Activated naive CD4-positive, alpha-beta T cell treated with Interleukin-2 at 50 U/mL for 16 hours (primary cell): ENCODE measurements at regions not wholly inside any gene's neighbourhood (a gene's known extent, or its start where the extent isn't known, plus 50 kb on each side); places are given as distances from the start of the nearest gene placed in this dataset.
"Not testable (repeated sequence)": the region's sequence is repeated elsewhere in the genome, so short reads cannot be mapped to it uniquely, and the experiment has no call there.

ENCODE experiments used
- DNase-seq: peaks from one replicate; pipeline ENCODE4 v3.0.0-alpha.2; 2020

DNA sequence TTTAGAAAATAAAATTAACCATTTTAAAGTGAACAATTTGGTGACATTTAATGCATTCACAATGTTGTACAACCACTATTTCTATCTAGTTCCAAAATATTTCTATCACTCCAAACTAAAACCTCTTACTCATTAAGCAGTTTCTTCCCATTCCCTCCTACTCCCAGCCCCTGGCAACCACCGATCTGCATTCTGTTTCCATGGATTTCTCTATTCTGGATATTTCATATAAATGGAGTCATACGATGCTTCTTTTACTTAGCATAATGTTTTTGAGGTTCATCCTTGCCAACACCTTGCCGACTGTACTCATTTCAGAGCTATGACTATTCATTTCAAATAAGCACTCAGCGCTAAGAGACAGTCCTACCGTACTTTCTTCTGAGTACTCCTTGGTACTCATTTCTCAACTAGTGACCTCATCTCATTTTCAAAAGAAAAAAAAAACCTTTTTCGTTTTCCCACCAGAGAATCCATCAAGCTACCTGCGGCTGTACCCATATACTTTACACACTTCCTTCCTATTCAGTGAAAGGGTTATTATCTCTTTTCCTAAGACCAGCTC is 259.2 kb downstream of the UTRN start:
- DNase-seq, result no peak

DNA sequence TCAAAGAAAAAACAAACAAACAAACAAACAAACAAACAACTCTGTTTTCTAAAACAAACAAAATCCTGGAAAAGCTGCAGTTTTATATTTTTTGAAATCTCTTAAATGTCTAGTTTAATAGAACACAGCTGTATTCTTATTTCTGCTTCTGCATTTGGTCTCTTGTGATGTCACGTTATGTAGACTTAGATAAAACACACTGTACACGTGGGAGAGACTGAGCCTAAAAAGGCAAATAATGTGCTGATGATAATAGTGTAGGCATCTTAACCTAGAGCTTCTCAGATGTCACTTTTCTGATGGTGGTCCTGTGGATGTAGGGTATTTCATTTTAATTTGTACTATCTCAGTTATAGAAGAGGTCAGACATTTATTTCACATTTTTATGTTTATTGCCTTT is 261.7 kb downstream of the UTRN start:
- no peak for DNase-seq

DNA sequence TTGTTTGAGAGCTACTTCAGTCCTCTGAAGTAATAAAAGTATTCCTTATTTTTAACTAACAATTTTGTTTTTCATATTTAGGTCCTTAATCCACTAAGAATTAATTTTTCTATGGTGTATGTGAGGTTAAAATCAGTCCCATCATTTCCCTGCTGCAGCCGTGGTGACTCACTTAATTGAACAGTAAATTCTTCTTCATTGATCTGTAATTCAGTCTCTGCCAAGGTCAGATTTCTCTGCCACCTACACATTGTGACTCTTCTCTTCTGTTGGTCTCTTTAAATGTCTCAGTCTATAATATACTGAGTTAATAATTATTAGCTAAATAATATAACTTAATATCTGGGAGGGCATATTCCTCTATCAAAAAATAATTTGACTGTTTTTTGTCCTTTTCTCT is 262.3 kb downstream of the UTRN start:
- DNase-seq, result no peak

DNA sequence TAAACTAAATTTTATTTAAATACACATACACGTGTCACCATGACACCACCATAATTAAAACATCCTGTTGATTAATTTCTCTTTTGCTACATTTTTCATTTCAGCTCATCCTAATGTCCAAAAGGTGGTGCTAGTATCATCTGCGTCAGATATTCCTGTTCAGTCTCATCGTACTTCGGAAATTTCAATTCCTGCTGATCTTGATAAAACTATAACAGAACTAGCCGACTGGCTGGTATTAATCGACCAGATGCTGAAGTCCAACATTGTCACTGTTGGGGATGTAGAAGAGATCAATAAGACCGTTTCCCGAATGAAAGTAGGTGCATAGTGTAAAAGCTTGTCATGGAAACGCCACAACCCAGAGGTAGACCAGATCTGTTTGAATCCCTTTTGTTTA is 263.4 kb downstream of the UTRN start:
- DNase-seq, result no peak

DNA sequence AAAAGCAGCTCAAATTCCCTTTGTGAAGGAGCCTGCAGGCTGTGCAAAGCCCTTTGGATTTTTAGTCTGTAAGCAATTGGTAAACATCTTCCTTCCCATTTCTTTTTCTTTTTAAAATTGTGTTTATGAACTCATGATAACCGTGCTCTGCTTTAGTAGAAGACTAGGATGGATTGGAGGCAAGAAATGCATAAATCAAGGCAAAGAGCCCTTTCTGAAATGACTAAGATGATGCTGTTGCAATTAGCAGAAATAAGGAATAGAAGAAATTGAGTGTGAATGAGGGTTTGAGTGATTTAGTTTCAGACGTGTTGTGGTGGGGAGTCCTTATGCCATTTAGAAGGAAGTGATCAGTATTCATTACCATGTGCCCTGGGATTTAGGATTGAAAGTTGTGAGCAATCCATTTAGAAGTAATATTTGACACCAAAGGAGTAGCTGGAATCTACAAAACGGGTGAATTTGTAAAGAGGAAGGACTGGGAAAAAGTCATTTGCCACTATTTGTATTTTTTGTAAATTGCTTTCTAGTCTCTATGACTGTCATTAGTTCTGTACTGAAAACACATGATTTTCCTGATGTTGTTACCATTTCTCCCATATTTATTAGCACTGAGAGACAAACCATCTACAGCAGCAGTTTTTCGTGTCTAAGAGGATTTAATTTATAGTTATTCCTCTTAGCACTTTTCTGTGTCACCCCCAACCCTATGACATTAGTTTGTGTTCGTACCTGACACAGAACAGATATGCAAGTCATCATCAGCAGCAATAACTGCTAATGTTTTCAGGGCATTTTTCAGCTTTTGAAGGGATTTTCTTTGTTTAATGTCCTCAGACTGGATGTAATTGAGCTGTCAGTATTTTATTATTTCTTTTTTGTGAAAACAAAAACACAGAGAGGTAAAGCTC is 265.0 kb downstream of the UTRN start:
- no peak for DNase-seq

DNA sequence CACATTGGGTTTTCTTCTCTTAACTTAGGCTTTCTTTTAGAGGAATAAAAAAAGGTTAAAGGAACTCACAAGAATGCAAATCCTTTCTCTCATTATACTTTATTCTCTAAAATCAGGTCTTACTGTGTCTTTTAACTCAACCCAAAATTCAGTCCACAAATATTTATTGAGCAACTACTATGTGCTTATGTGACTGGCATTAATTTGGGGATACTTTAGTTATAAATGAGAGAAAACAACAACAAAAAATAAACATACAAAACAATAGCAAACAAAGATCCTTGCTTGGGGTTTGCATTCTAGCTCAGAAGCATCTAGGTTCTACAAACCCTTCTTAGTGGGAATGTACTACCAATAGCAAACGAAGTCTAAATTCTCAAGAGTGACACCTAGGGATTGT is 266.2 kb downstream of the UTRN start:
- no peak for DNase-seq

DNA sequence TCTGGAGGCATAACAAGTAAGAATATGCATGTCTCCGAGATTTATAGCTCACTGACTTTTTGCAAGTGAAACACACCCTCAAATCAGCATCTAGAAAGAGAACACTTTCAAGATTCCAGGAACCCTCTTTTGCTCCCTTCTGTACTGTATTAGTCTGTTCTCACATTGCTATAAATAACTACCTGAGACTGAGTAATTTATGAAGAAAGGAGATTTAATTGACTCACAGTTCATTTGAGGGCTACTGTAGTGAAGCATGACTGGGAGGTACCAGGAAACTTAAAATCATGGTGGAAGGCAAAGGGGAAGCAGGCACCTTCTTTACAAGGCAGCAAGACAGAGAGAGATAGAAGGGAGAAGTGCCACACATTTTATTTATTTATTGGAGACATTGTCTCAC is 269.9 kb downstream of the UTRN start:
- DNase-seq, result no peak

DNA sequence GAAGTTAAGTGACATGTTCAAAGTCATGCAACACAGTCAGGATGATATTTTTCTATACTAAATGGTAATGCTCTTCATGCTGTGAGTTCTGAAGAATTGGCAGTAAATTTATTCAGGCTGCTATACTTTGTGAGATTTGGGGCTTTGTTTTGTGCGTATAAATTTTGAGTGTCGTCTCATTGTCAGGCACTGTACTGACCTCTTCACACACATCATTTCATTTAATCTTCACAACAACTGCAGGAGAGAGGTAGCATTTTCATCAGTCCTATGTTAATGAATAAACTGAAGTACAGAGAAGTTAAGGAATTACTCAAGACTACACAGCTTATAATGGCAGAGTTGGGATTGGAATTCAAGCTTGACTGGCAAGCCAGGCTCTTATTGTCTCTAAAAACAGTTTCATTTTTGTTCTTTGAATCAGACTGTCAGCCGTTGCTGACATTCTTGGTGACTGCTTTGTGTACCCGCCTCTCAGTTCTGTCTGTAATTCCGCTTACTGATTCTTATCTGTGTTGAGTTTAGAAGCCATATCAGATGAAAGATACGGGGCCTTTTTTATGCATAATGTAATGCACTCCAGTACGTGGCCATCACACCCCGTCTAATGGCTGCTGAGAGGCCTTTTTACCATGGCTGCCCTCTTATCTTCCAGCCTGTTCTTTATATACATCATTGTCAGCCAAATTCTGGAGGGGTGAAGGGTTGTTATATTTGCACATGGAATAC is 274.9 kb downstream of the UTRN start:
- DNase-seq, result peak; percentile 21

DNA sequence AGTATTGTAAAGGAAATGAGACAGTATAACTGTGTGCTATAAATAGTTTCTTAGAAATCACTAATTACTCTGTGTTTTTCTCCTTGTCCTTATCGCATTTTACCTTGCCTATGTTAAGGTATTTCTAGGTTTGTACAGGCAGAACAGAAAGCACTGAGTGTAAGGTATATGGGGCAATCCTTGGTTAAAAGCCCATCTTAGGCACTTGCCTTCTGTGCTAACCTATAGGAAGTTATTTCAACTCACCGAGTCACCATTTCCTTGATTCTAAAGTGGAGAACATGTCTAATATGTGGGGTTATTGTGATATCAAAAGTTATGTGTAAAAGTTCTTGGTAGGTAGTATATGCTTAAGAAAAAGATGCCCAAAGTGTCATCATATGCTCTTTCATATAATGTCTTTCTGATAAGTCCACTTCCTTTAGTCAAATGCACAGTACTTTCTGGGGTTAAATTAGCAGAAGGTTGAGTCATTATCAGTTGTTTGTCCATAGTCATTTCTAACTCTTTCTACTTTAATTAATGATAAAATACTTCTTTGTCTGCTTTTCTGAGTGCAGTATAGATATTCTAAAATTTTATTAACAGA is 276.4 kb downstream of the UTRN start:
- no peak for DNase-seq

DNA sequence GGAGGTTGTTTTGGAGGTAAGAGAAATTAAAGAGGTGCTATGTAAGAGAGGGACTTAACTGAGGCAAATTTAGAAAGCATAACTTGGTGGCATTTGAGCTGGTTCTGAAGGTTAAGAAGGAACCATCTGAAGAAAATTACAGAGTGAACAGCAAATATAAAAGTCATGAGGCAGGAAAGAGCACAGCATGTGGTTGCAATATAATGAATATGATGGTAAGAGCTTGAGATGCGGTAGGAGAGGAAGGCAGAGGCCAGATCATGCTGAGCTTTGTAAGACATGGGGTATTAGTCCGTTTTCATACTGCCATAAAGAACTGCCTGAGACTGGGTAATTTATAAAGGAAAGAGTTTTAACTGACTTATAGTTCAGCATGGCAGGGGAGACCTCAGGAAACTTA is 279.1 kb downstream of the UTRN start:
- no peak for DNase-seq

DNA sequence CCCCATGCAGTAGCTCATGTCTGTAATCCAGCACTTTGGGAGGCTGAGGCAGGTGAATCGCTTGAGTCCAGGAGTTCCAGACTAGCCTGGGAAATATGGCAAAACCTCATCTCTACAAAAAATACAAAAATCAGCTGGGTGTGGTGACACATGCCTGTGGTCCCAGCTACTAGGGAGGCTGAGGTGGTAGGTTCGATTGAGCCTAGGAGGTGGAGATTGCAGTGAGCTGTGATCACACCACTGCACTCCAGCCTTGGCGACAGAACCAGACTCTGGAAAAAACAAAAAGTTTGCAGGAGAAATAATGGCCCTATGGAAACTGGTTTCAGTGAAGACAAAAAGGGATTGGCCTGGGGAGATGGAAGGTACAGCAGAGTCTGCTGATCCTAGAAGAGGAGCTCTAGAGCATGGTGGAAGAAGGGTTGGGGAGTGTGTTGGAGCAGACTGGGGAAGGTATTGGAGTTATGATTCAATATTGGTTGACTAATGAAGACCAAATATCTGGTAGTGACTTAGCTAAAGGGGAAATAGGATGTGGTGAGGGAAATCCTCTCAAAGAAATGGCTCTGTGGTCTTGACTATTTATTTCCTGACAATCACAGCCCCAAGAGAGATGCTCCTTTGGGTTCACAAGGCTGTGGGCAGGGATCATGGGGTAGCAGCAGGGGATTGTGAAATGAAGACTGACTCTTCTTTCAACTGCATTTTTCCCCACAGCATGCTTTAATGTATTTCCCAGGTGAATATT is 281.9 kb downstream of the UTRN start:
- no peak for DNase-seq

DNA sequence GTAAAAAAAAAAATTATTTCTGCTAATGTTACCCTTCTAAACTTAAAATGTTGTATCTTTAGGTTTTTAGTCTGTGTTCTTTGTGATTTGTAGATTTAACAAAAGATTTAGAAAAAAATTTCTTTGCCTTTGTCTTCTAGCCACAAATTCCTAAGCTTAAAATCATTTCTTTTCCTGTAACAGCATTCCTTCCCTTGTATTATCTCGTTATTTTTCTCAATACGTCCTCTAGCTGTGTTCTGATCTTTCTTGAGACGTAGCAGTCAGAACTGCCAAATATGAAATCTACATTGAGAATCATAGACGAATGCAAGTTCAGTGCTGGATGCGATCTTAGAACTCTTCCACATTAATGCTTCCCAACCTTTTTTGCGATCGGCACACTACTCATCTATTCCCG is 283.1 kb downstream of the UTRN start:
- no peak for DNase-seq

DNA sequence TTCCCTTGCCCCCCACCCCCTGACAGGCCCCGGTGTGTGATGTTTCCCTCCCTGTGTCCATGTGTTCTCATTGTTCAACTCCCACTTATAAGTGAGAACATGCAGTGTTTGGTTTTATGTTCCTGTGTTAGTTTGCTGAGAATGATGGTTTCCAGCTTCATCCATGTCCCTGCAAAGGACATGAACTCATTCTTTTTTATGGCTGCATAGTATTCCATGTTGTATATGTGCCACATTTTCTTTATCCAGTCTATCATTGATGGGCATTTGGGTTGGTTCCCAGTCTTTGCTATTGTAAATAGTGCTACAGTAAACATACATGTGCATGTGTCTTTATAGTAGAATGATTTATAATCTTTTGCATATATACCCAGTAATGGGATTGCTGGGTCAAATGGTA is 287.4 kb downstream of the UTRN start:
- DNase-seq, result not testable (repeated sequence)

DNA sequence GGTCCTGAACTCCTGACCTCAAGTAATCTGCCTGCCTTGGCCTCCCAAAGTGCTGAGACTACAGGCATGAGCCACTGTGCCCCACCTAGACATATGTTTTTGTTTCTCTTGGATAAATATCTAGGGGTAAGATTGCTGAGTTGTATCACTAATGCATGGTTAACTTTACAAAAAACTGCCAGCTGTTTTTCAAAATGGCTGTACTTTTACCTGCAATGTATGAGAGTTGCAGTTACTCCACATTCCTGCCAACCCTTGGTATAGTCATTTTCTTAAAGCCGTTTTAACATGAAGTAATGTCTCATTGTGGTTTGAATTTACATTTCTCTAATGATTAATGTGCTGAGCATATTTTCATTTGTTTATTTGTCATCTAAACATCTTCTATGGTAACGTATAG is 289.7 kb downstream of the UTRN start:
- no peak for DNase-seq

DNA sequence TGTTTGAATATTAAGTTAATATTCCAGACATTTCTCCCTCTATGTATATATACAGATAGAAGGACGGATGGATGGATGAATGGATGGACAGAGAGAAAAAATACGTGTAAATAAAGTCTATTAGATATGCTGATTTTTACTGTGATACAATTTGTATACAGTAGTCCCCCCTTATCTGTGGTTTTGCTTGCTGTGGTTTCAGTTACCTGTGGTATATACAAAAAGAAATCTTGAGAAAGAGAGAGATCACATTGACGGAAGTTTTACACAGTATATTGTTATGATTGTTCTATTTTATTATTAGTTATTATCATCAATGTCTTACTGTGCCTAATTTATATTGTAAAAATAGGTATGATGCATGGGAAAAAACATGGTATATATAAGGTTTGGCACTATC is 290.2 kb downstream of the UTRN start:
- DNase-seq, result no peak

DNA sequence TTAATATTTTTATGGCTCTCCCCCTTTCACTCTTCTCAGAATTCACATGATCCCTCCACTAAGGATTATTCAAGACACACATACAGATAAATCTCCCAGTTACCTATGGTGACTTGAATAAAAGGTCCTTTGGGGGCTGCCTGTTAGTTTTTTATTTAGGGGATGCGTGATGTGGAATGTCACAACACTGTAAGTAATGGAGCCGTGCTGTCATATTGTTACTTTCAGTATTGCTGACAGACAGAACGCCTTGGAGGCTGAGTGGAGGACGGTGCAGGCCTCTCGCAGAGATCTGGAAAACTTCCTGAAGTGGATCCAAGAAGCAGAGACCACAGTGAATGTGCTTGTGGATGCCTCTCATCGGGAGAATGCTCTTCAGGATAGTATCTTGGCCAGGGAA is 291.7 kb downstream of the UTRN start:
- DNase-seq, result no peak

DNA sequence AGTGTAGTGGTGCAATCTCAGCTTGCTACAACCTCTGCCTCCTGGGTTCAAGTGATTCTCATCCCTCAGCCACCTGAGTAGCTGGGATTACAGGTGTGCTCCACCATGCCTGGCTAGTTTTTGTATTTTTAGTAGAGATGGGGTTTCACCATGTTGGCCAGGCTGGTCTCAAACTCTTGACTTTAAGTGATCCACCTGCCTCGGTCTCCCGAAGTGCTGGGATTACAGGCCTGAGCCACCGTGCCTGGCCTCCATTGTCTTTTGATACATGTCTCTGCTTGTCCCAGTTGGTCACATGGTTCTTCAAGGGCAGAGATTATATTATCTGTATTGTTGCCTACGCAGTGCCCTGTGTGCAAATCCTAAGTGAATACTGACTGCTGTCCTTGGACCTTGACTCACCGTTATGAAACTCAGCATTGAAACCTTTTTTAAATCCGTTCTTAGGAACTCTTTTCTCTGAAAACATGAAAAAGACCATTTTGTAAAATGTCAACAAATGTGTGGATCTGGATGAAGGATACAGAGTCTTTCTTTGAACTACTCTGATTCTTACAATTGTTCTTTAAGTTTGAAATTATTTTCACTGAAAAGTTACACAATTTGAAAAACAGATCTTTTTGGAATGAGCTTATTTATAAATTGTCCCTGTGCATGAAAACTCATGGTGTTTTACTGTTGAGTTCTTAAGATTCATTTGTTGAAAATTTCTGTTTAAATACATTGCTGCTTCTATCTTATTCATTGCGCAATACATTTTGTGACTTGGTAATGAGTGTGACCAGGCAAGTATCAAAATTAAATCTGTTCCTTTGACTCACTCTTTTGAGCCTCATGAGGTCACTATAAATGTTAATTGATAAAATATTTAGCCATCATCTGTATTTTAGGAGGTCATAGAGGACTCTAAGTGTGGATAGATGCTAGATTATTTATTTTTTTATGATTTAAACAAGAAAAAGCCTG is 293.5 kb downstream of the UTRN start:
- DNase-seq, result no peak

DNA sequence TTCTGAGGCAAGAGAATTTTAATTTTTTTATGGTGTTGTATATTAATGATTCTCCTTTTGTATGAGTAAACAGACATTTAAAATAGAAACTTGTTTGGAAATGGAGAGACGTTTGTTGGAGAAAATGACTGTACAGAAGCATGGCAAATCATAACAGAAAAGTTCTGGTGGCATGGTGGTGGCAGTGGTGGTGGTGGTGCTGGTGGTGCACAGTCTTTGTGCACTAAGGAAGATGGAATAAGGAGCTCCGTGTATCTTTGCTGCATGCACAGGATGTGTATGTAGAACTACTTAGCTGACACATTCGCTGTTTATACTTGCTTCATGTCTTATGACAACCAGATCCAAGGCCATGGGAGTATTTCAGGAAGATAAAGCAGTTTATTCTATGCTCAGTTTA is 294.9 kb downstream of the UTRN start:
- DNase-seq, result no peak

DNA sequence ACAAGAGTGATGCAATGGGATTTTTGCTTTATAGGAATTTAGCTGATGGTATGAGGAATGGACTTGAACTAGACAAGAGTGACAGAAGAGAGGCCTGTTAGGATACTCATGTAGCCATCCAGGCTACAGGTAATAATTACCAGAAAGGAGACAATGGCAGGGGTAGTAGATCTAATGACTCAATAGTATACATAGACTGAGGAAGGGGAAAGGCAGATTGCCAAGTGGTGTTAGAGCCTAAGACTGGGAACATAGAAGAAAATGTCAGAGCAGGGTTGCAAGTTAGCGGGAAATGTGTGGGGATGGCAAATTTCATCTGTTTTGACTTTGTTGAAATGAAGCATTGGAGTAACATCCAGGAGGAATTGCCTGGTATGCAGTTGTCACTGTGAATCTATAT is 295.6 kb downstream of the UTRN start:
- no peak for DNase-seq

DNA sequence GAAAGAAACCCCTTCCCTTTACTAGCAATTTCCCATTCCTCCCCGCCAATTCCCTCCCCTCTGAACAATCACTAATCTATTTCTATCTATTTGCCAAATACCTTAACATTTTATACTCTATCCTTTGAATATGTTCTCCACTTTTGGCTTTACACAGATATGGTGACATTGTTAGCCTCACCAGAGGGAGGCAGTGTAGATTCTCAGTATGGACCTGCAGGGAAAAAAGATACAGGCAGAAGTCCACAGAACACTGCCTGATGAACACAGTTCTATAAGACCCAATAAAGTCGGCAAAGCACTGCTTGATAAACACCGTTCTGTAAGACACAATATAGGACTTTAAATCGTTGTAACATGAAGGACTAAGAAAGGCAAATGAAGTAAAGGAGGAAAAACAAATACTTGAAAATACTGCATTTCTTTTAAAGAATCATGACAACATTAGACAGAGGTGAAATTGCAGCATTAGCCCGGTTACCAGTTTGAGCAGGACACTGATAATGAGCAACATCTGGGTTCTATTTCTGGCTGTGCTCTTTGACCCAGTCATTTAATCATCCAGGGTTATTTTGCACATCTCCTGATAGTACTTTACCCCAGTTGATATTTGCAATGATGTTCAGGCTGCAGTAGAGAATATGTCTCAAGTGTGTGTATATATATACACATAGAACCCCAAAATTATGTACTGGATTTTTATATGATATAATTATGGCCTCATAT is 296.8 kb downstream of the UTRN start:
- DNase-seq, result peak; percentile 24
